ENCODE measurements at regions not wholly inside any gene's neighbourhood (a gene's known extent, or its start where the extent isn't known, plus 50 kb on each side); places are given as distances from the start of the nearest gene placed in this dataset.

GRCh38 chr3:10646531-10647335 lies 141.3 kb upstream of the ATP2B2 start:
- no peak for TF ChIP-seq CTCF (IDR thresholded peaks at IDR 0.05 in 2 of 3, conservative IDR thresholded peaks at IDR 0.05 in 1 of 3; ENCODE audit: borderline replicate concordance in 1 of 3, insufficient read depth in 1 of 3, low read depth in 2 of 3, low read length in 2 of 3)
- no peak for TF ChIP-seq EZH2phosphoT487 (IDR thresholded peaks at IDR 0.05; ENCODE audit: borderline replicate concordance)
- TF ChIP-seq POLR2A (IDR thresholded peaks at IDR 0.05; ENCODE audit: borderline replicate concordance, extremely low read depth, insufficient read depth, insufficient read length): no peak
- no peak for TF ChIP-seq ZNF274 (IDR thresholded peaks at IDR 0.05; ENCODE audit: low read depth, low read length)
- no peak for TF ChIP-seq REST (IDR thresholded peaks at IDR 0.05; ENCODE audit: low read depth)
- no peak for TF ChIP-seq EZH2 (IDR thresholded peaks at IDR 0.05)
- no peak for TF ChIP-seq POLR2AphosphoS5 (IDR thresholded peaks at IDR 0.05; ENCODE audit: low read depth, low read length)
- TF ChIP-seq CEBPB (IDR thresholded peaks at IDR 0.05; ENCODE audit: low read depth): no peak
- TF ChIP-seq RAD21 (IDR thresholded peaks at IDR 0.05; ENCODE audit: low read depth): no peak
- TF ChIP-seq TCF7L2 (IDR thresholded peaks at IDR 0.05; ENCODE audit: borderline replicate concordance, extremely low read depth, insufficient read depth, insufficient read length): no peak
- no peak for TF ChIP-seq FOSL1 (IDR thresholded peaks at IDR 0.05; ENCODE audit: low read depth)

Measured in HCT116 (cell line).